ENCODE measurements at regions not wholly inside any gene's neighbourhood (a gene's known extent, or its start where the extent isn't known, plus 50 kb on each side); places are given as distances from the start of the nearest gene placed in this dataset.
"Not testable (repeated sequence)": the region's sequence is repeated elsewhere in the genome, so short reads cannot be mapped to it uniquely, and the experiment has no call there.

DNA sequence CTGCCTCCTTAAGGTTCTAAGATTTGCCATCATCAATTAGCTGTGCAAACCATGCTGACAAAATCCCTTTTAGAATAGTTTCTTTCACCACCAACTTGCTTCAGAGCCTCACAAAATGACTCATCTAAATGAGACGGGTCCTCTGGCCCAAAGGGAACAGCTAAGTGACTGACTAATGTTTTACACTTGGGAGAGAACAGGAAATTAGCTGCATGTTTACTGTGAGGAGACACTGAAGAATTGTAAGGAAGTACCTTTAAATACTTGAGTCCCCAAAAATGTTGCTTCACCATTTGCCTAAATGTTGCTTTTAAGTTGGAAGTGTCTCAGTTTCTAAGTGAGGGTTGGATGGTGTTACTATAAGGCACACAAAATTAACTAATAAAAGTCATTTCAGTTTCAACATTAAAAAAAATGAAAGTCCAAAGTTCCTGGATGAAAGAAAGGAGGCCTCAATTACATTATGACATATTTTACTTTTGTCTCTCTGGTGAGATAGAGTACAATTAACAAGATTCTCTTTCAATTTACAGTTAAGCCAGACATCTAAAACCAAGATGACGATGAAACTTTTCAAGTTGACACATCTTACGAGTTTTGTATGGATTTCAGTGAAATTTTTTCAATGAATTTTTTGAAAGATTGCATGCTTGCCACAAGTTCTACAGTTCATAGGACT, 229.1 kb upstream of the FN1 start:
- no peak for DNase-seq (ENCODE audit: low spot score)

DNA sequence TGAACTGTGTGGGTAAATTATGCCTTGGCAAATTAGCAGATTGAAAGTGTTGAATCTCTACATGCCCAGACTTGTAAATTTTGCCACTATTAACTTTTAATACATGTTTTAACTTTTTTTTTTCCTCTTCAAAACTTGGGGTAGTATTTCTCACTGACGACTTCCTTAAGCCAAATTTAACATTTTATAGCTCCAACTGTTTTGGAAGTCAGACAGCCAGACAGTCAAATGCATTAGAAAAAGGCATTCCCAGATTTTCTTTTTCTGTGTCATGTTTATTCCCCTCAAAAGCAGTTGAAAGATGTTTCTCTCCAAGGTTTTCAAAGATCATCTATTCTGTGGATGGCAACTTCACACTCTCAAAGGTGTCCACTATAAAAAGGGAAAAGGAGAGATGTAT, 226.8 kb upstream of the FN1 start:
- no peak for DNase-seq (ENCODE audit: low spot score)

DNA sequence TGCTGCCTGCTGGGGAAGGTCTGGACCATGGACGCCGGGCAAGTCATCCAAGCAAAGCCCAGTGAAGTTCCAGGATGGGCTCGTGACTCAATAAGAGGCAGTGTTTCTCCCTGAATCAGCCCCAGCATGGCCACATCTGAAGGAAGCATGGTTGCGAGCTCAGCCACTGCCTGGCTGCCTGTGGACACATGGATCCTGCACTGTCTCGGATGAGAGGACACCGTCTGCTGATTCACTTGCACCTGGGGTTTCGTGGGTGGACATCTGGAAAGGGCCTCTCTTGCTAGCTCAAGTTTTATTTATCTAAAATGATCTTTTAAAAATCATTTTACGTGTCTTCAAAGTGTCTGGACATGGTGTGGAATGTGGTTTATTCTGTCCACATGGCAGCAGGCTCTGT, 224.8 kb upstream of the FN1 start:
- peak; percentile 37 for DNase-seq (ENCODE audit: low spot score)

DNA sequence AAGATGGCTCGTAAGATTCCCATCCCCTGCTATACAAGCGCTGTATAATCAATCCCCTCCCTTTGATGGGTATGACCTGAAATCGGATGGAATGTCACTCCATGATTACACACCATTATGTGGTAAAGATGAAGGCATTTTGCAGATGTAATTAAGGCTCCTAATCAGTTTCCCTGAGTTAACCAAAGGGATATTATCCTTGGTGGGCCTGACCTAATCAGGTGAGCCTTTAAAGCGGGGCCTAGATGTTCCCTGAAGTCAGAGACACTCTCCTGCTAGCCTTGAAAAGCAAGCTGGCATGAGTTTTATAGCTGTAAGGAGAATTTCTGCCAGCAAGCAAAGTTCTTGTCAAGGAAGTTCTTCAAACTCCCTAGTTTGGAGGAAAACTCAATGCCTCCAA, 223.8 kb upstream of the FN1 start:
- no peak for DNase-seq (ENCODE audit: low spot score)

DNA sequence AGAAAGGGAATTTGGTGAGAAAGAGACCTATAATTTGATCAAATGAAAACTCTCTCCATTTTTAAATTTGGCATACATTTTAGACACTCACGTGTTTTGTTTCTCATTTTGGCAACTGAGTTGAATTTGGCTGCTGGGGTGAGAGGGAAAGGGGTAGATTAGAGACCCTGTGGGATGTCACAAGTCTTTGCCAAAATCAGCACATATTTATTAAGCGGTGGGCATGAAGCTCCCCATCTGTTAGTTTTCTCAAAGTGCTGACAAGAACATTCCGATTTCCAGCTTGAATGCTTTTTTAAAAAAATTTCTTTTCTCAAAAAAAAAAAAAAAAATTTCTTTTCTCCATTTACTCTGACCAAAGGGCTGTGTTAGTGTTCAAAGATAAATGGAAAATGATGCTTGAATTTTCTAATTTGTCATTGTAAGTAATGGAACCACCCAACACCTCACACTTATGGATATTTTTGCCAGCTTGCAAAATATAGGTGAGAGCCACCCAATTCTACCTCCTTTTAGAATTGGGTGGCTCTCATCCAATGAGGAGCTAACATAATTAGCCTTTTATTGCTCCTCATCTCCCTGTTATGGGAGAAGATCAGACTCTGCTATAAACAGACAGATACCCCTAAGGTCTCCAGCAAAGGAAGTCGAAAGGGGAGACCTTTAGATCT, 222.9 kb upstream of the FN1 start:
- DNase-seq (ENCODE audit: low spot score): no peak

DNA sequence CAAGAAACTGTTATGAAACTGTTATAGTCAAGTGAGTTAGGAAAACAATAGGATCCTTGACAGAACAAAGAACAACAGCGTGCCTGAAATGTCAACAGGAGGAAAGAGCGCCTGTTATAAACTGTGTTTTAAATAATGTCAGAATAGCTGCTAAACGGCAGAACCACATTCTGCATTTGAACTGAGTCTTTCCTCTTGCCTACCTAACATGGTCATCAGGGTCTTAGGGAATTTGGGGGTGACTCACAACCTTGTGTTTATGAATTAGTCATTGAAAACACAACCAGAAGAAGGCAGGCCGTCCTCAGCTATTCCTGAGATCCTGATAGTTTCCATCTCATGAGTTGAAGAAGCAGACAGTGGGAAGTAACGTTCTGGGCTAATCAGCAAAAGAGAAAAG, 222.0 kb upstream of the FN1 start:
- DNase-seq (ENCODE audit: low spot score): no peak

DNA sequence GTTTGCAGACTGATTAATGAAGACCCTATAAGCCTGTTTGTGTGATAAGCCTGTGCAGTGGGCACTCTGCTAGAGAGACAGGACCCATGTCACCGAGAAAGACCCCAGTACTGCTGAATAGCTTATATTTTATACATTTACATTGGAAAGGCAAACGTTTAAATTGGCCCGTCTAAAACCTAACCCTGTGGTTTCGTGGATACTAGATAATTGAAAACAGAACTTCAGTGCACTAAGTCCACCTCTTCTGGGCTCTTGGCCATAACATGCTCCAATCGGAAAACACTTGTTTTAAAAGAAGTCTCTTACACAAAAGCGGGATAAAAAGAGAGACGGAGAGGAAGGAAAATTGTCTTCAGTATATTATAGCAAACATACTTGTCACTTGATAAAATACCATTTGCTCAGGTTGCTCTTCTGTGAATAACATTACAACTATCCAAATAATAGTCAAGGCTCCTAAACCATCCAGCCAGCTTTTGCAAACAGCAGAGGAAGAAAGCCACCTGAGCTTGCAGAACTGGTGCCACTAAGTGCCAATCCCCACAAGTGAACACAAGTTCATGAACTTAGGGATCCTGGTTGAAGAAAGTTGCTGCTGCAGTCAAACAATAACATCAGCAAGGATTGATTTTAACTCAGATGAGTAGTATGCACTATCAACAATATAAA, 218.4 kb upstream of the FN1 start:
- DNase-seq (ENCODE audit: low spot score): no peak

DNA sequence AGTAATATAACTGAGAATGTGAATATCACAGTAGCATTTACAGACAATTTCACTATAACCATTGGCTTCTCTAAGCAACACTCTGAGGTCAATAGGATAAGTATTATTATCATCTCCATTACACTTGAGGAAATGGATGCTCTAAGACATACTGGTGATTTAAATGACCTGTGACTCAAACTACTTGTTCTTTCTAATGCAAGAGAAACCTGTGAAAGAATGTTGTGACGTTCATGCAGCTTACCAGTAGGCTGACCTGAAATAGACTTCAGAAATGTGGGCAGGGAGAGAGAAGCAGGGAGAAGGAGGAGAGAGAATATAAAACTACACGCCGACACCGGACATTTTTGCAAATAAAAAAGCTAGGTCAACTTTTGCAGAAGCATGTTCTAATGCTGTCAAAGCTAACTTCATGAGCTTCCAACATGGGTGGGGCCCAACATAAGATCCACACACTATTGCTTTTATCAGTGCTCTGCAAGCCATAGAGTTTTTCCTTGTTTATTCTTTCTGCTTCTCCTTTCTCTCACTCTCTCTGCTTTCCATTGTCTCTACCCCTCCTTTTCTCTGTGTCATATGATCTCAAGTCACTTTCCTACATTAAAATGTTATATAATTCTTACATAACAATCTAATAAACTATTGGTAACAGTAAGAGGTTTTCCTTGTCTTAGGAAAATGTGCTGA, 217.6 kb upstream of the FN1 start:
- no peak for DNase-seq (ENCODE audit: low spot score)

DNA sequence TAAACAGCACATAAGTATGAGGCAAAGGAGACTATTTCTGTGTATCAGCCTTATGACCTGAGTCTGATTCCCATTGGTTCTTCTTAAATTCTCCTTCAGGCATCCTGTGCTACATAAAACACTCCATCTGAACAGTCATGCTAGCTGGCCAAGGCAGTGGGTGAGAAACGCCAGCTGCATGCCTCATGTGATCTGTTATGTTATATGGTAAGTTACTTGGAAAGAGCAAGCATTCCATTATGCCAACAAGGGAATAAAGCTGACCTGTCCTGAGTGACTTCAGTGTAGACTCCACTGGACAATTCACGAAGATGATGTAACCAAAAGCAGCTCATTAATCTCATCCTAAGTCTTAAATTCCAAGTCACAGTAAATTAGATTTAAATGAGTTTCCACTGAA, 216.5 kb upstream of the FN1 start:
- no peak for DNase-seq (ENCODE audit: low spot score)

DNA sequence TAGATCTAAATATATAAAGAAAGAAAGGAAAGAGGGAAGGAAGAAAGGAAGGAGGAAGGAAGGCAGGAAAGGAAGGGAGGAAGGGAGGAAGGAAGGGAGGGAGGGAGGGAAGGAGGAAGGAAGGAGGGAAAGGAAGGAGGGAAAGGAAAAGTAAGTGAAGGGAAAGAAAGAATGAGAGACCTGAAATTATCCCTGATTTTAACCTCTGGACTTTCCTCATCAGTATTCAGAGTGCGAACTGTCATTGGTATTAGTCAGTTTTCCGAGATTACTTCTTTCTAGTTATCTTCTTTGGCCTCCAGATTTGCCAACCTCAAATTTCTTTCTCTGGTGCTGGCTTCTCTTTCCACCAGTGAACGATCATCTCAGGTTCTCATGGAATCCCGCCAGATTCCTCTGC, 215.5 kb upstream of the FN1 start:
- no peak for DNase-seq (ENCODE audit: low spot score)

DNA sequence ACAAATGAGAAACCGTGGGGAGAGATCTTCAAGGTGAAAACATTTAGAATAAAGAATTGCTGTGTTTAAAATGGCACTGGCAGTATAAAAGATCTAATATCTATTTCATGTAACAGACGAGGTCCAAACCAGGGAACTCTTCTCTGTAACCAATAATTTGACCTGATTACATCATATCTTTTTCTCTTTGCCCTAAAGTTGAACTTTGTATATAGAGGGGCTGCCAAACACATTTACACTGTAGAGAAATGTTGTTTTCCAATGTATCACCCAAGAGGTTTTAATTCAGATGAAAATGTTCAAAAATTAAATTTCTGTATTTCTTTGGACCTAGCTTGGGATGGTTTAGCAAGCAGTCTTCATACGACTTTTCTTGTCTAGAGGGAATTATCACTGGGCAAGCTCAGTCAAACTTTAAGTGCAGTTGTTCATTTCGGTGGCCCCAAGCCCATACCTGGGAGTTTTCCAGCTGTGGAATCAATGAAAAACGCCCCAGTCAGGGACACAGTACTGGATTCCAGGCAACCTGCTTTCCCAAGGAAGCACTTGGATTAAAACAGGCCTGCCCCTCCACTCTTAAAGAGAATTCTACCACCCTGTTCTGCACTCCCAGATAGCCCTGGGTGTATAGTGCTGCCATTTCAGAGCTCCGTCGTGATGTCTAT, 208.5 kb upstream of the FN1 start:
- DNase-seq (ENCODE audit: low spot score): no peak

DNA sequence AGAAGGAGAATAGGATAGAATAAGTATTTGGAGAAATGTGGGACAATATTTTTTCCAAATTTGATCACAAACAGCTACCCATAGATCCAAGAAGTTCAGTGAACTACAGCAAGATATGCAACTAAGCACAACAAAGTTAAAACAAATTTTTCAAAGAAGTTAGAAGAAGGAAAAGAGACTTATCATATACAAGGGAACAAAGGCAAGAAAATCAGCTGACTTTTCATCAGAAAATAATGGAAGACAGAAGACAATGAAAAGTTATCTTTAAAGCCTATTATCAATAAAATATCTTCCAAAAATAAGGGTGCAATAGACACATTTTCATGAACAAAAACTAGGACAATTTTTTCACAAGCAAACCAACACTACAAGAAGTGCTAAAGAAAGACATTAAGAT, 202.8 kb upstream of the FN1 start:
- no peak for DNase-seq (ENCODE audit: low spot score)

DNA sequence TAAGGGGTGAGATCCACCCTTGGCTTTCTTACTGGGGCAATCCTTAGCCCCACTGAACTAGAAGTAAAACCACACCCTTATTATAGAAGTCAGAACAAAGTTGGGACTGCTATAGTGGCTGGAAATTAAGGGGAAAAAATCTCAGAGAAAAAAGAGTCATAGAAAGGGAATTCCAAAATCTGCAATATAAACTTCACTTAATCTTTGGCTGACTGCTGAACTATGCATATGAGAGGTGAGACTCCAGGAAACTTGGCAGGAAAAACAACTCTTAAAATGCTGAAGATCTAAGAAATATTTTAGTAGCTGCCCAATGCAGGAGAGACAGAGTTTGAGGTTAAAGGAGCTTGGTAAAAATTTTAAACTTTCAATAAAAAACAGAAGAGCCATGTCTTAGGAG, 201.8 kb upstream of the FN1 start:
- DNase-seq (ENCODE audit: low spot score): no peak

DNA sequence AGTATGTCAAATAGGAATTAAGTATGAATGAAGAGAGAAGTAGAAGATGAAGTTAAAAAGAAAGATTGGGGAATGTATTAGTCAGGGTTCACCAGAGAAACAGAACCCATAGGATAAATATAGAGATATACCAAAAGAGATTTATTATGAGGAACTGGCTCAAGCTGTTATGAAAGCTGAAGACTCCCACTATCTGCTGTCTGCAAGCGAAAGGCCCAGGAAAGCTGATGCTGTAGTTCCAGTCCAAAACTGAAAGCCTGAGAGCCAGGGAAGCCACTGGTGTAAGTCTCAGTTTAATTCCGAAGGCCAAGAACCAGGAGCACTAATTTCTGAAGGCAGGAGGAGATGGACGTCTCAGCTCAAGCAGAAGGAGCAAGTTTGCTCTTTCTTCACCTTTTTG, 200.9 kb upstream of the FN1 start:
- no peak for DNase-seq (ENCODE audit: low spot score)

DNA sequence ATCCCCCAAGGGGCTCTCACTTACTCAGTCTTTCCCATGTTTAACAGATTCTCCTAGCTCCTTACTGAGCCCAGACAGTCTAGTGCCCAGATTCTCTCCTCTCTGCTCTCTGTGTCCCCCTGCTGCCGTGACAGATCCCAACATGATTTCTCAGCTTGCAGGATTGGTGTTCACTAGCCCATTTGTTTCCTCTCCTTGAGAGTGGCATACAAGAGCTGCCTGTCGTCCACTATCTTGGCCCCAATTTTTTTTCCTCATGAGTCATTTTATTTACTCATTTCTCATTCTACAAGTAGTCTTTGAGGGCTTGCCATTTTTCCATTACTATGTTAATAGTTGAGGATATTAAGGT, 199.9 kb upstream of the FN1 start:
- DNase-seq (ENCODE audit: low spot score): no peak

DNA sequence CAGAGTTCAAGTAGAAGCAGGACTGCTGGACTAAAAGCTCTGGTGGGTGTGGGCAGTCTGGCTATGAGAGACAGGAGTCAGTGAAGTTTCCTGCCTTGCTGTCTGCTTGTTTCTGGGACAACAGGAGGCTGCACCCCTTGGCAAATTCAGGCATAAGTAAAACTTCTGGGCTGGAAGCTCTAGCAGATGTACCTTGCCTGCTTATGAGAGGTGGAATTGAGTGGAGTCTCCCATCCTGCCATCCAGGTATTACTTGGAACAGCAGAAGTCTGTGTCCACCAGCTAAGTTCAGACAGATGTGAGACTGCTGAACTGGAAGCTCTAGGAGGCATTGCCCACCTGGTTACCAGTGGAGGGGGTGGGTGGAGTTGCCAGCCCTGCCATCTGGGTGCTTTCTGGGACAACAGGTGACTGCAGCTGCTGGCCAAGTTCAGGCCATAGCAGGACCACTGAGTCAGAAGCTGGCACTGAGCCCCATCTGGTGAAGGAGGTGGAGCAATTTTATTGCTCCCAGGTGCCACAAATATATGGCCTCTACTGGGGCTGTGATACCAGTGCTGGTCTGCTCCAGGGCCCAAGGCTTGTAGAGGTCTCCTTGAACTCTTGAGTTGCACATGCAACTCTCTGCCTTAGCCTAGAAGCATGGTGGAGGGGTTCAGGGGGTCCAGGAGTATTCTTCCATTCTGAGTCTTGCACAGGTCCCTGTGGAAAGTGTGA, 199.4 kb upstream of the FN1 start:
- no peak for DNase-seq (ENCODE audit: low spot score)

DNA sequence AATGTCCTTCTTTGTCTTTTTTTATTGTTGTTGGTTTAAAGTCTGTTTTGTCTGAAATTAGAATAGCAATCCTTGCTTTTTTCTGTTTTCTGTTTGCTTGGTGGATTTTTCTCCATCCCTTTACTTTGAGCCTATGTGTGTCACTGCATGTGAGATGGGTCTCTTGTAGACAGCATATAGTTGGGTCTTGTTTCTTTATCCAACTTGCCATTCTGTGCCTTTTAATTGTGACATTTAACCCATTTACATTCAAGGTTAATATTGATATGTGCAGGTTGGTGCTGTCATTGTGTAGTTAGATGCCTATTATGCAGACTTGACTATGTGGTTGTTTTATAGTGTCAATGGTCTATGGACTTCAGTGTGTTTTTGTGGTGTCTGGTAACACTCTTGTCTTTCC, 197.5 kb upstream of the FN1 start:
- no peak for DNase-seq (ENCODE audit: low spot score)

DNA sequence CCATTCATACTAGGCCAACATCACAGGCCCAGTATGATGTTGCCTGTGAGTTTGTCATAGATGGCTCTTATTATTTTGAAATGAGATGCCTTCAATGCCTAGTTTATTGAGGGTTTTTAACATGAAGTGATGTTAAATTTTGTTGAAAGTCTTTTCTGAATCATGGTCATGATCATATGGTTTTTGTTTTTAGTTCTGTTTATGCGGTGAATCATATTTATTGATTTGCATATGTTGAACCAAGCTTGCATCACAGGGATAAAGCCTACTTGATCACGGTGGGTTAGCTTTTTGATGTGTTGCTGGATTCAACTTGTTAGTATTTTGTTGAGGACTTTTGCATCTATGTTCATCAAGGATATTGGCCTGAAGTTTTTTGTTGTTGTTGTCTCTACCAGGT, 195.8 kb upstream of the FN1 start:
- DNase-seq (ENCODE audit: low spot score): no peak

DNA sequence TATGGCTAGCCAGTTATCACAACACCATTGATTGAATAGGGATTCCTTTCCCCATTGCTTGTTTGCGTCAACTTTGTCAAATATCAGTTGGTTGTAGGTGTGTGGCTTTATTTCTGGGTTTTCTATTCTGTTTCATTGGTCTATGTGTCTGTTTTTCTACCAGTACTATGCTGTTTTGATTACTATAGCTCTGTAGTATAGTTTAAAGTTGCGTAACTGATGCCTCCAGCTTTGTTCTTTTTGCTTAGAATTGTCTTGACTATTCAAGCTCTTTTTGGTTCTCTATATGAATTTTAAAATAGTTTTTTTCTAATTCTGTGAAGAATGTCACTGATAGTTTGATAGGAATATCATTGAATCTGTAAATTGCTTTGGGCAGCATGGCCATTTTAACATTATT, 194.9 kb upstream of the FN1 start:
- not testable (repeated sequence) for DNase-seq (ENCODE audit: low spot score)

DNA sequence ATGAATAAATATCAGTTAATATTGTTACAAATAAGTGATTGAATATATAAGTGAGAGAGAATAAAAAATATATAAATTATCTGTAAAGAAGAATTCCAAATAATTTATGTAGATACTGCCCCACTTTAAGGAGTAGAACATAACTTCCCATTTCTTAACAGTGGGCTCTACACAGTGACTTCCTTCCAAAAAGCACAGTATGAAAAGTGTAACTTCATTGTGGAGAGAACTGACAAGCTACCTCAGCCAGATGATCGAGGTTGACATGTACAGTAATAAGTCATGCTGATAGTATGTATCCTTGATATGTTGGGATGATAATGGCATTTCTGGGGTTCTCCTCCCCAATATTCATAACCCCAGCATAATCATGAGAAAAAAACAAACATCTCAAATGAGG, 191.9 kb upstream of the FN1 start:
- no peak for DNase-seq (ENCODE audit: low spot score)

DNA sequence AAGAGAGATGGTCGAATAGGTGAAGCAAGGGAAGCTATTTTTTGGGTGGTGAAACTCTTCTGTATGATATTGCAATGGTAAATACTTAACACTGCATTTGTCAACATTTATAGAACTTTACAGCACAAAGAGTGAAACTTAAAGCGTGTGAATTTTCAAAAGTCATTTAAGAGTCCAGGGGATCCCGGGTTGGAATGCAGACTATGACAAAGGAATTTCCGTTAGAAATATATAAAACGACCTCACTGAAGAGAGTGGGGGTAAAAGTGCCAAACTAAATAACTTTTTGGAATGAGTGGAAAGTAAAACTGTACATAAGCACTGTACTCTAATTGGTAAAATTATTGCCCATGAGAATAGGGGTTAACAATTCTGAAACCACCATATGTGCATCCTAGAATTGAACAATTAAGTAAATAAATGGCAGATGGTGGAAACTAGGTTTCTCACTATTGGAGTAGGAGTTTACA, 191.0 kb upstream of the FN1 start:
- no peak for DNase-seq (ENCODE audit: low spot score)

All from SK-N-DZ (cell line).